GM19463 (cell line): ENCODE measurements at regions not wholly inside any gene's neighbourhood (a gene's known extent, or its start where the extent isn't known, plus 50 kb on each side); places are given as distances from the start of the nearest gene placed in this dataset.
"Not testable (repeated sequence)": the region's sequence is repeated elsewhere in the genome, so short reads cannot be mapped to it uniquely, and the experiment has no call there.

Experiments
- ATAC-seq: cut with Tn5 transposase; IDR thresholded peaks from one replicate; pipeline ENCODE4 v1.9.1; 2021; ENCODE audit warnings: mild to moderate bottlenecking, moderate library complexity; ENCODE audit not compliant: unreplicated experiment

DNA sequence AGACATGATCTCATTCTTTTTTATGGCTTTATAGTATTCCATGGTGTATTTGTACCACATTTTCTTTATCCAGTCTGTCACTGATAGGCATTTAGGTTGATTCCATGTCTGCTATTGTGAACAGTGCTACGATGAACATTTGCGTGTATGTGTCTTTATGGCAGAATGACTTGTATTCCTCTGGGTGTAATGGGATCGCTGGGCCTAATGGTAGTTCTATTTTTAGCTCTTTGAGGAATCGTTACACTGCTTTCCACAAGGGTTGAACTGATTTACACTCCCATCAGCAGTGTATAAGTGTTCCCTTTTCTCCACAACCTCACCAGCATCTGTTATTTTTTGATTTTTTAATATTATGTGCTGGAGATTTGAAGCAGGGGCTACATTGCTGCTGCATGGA, 102.8 kb upstream of the PMEPA1 start:
- ATAC-seq: not testable (repeated sequence)

GRCh38 chr20:57811374-57812020, 101.7 kb upstream of the PMEPA1 start:
- ATAC-seq: no peak

- no peak for ATAC-seq
These were observed 100.9 kb upstream of the PMEPA1 start for GRCh38 chr20:57810511-57811373.

- no peak for ATAC-seq
These were observed 99.9 kb upstream of the PMEPA1 start for GRCh38 chr20:57809661-57810172.

DNA sequence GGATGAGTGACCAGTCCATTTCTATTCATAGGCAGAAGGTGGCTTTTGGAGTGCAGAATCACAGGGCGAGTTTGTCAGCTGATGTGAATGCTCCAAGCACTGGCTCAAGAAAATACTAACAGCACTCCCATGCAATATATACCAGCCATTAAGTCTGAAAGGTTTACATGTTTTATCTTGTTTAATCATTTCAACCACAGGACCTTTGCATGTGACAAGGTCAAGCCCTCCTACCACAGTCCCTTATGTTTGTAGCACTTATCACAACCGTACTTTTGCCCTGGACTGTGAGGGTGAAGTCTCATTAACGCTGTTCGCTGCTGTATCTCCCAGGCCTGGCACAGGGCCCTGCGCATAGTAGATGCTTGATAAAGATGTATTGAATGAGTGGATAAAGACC, 99.3 kb upstream of the PMEPA1 start:
- no peak for ATAC-seq

GRCh38 chr20:57808264-57809070, 98.7 kb upstream of the PMEPA1 start:
- no peak for ATAC-seq

GRCh38 chr20:57807401-57808263, 97.8 kb upstream of the PMEPA1 start:
- ATAC-seq: no peak

- ATAC-seq: no peak
These were observed 97.2 kb upstream of the PMEPA1 start for GRCh38 chr20:57806975-57807374.

GRCh38 chr20:57806476-57806875, 96.7 kb upstream of the PMEPA1 start:
- no peak for ATAC-seq

DNA sequence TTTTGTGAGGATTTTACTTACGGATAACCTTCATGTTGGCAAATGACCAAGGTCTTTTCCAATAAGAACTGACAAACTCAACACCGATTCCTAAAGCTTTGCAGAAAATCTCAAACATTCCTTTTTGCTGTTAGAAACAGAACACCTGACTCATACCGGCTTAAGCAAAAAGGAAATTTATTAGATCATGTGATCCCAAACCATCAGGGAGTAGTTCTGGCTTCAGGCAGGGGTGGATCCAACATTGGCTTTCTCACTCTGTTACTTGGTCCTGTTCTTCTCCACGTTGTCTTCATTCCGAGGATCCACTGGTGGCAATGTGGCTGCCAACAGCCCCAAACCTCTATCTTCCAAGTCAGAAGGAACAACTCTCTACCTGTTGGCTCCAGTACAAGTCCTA, 95.9 kb upstream of the PMEPA1 start:
- no peak for ATAC-seq

GRCh38 chr20:57804470-57805250, 94.8 kb upstream of the PMEPA1 start:
- no peak for ATAC-seq

- no peak for ATAC-seq
These were observed 93.7 kb upstream of the PMEPA1 start for GRCh38 chr20:57803508-57804005.

GRCh38 chr20:57802765-57803507, 93.1 kb upstream of the PMEPA1 start:
- ATAC-seq: no peak

DNA sequence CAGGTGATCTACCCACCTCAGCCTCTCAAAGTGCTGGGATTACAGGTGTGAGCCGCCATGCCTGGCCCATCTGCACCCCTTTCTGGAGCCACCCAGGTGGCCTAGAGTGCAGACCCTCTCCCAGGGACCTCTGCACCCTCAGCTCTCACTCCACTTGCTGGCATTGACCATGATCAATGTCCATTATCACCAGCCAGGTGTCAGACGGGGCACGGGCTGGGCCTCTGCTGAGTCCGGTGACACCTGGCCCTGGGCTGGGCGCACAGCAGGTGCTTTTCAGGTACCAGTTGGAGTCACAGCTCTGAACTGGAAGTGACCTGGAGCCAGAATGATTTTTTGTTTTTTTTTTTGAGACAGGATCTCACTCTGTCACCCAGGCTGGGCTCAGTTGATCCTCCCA, 91.8 kb upstream of the PMEPA1 start:
- ATAC-seq: no peak

DNA sequence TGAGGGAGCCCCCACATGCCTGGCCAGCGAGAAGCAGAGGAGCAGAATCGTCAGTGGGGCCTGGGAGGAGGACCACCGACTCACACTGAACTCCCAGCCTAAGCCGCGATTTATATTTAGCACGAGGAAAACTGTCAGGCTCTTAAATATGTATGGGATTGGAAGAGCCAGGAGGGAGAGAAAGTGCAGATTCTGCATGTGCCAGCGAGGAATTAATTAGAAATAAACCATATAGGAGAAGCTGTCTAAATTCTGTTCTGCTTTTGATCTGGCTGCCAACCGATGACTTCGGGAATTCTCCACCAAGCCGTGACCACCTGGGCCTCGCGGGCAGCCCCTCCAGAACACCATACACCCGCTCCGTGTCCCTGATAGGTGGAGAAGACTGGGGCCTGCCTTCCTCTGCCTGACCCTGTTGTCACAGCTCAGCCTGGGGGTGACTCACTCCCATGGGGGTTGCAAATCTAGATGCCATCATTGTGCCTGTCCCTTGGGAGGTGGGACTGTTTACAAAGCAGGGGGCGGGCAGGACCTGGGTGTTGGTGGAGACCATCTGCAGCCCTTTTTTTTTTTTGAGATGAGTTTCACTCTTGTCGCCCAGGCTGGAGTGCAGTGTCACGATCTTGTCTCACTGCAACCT, 91.1 kb upstream of the PMEPA1 start:
- ATAC-seq: no peak

- no peak for ATAC-seq
These were observed 87.6 kb upstream of the PMEPA1 start for GRCh38 chr20:57797401-57797800.

- no peak for ATAC-seq
These were observed 86.3 kb upstream of the PMEPA1 start for GRCh38 chr20:57795977-57796560.

DNA sequence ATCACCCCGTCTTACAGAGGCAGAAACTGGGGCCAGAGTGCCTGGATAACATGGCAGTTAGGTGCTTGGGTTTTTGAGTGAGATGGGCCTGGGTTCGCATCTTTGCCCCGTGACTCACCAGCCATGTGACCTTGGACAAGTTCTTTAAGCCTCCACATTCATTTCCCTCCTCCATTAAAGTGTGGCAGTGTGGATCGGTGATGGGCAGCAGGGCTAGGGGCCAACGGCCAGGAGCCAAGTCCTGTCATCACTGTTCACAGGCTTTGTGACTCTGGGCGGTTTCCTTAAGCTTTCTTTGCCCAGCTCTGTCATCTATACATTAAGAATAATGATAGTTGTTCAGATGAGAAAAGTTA, 85.5 kb upstream of the PMEPA1 start:
- no peak for ATAC-seq
